Daoy (cell line): ENCODE measurements at regions not wholly inside any gene's neighbourhood (a gene's known extent, or its start where the extent isn't known, plus 50 kb on each side); places are given as distances from the start of the nearest gene placed in this dataset.
A peak's percentile ranks its signal among the peaks of the same experiment; 100 is the strongest.
"Not testable (repeated sequence)": the region's sequence is repeated elsewhere in the genome, so short reads cannot be mapped to it uniquely, and the experiment has no call there.

Experiments
- DNase-seq: peaks from one replicate; pipeline ENCODE4 v3.0.0-alpha.2; 2015; ENCODE audit warnings: low read depth

GRCh38 chr6:15770347-15771143 lies 107.7 kb upstream of the DTNBP1 start:
- DNase-seq = peak; percentile 19

- DNase-seq = peak; percentile 60
Measured at GRCh38 chr6:15769511-15770018, 106.7 kb upstream of the DTNBP1 start.

- DNase-seq = no peak
Measured at GRCh38 chr6:15768999-15769398, 106.2 kb upstream of the DTNBP1 start.

GRCh38 chr6:15763837-15764236 lies 101.0 kb upstream of the DTNBP1 start:
- DNase-seq = peak; percentile 72

- DNase-seq = no peak
Measured at GRCh38 chr6:15763364-15763763, 100.5 kb upstream of the DTNBP1 start.

GRCh38 chr6:15761045-15761502 lies 98.2 kb upstream of the DTNBP1 start:
- DNase-seq = no peak

GRCh38 chr6:15758631-15759215 lies 95.9 kb upstream of the DTNBP1 start:
- DNase-seq = no peak

- DNase-seq = no peak
Measured at GRCh38 chr6:15755526-15755925, 92.7 kb upstream of the DTNBP1 start.

- no peak for DNase-seq
Measured at GRCh38 chr6:15754706-15755079, 91.9 kb upstream of the DTNBP1 start.

GRCh38 chr6:15754035-15754705 lies 91.3 kb upstream of the DTNBP1 start:
- DNase-seq = peak; percentile 51

GRCh38 chr6:15752820-15753219 lies 90.0 kb upstream of the DTNBP1 start:
- DNase-seq = no peak

- DNase-seq = no peak
Measured at GRCh38 chr6:15751721-15752350, 89.0 kb upstream of the DTNBP1 start.

GRCh38 chr6:15748341-15748740 lies 85.5 kb upstream of the DTNBP1 start:
- no peak for DNase-seq

GRCh38 chr6:15747354-15747883 lies 84.6 kb upstream of the DTNBP1 start:
- DNase-seq = no peak

- DNase-seq = no peak
Measured at GRCh38 chr6:15745781-15746180, 83.0 kb upstream of the DTNBP1 start.

GRCh38 chr6:15744818-15745402 lies 82.1 kb upstream of the DTNBP1 start:
- no peak for DNase-seq

- DNase-seq = not testable (repeated sequence)
Measured at GRCh38 chr6:15742013-15742412, 79.2 kb upstream of the DTNBP1 start.

GRCh38 chr6:15741405-15741804 lies 78.6 kb upstream of the DTNBP1 start:
- DNase-seq = no peak

GRCh38 chr6:15739867-15740266 lies 77.0 kb upstream of the DTNBP1 start:
- DNase-seq = no peak

GRCh38 chr6:15739353-15739752 lies 76.5 kb upstream of the DTNBP1 start:
- no peak for DNase-seq

GRCh38 chr6:15738195-15738594 lies 75.4 kb upstream of the DTNBP1 start:
- not testable (repeated sequence) for DNase-seq

- no peak for DNase-seq
Measured at GRCh38 chr6:15736297-15736696, 73.5 kb upstream of the DTNBP1 start.
